ENCODE measurements at regions not wholly inside any gene's neighbourhood (a gene's known extent, or its start where the extent isn't known, plus 50 kb on each side); places are given as distances from the start of the nearest gene placed in this dataset.

DNA sequence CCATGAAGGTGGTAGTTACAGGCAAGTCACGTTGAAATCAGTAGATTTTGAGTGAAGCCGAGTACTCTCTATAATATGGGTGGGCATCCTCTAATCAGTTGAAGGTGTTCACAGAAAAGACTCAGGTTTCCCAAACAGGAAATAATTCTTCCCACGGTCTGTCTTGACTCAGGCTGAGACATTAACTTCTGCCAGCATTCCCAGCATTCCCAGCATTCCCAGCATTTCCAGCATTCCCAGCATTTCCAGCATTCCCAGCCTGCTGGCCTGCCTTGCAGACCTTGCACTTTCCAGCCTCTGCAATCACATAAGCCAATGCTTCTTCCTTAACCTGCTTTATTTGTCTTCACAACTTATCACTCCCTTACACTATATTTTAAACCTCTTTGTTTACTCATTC, 542.3 kb upstream of the ROBO2 start (continued):
- TF ChIP-seq, protein P1, sequence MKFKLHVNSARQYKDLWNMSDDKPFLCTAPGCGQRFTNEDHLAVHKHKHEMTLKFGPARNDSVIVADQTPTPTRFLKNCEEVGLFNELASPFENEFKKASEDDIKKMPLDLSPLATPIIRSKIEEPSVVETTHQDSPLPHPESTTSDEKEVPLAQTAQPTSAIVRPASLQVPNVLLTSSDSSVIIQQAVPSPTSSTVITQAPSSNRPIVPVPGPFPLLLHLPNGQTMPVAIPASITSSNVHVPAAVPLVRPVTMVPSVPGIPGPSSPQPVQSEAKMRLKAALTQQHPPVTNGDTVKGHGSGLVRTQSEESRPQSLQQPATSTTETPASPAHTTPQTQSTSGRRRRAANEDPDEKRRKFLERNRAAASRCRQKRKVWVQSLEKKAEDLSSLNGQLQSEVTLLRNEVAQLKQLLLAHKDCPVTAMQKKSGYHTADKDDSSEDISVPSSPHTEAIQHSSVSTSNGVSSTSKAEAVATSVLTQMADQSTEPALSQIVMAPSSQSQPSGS (IDR thresholded peaks at IDR 0.05; ENCODE audit: low read length) = peak; percentile 89

All from H1 (cell line).